GM18519 (cell line): ENCODE measurements at regions not wholly inside any gene's neighbourhood (a gene's known extent, or its start where the extent isn't known, plus 50 kb on each side); places are given as distances from the start of the nearest gene placed in this dataset.

Experiments
- ATAC-seq: cut with Tn5 transposase; IDR thresholded peaks from one replicate; pipeline ENCODE4 v1.9.1; 2021; ENCODE audit warnings: mild to moderate bottlenecking, moderate library complexity; ENCODE audit not compliant: unreplicated experiment, low FRiP score

GRCh38 chr15:39054128-39054732 is 489.6 kb upstream of the RASGRP1 start:
- ATAC-seq: no peak

GRCh38 chr15:39056357-39056756 is 491.7 kb upstream of the RASGRP1 start:
- no peak for ATAC-seq

DNA sequence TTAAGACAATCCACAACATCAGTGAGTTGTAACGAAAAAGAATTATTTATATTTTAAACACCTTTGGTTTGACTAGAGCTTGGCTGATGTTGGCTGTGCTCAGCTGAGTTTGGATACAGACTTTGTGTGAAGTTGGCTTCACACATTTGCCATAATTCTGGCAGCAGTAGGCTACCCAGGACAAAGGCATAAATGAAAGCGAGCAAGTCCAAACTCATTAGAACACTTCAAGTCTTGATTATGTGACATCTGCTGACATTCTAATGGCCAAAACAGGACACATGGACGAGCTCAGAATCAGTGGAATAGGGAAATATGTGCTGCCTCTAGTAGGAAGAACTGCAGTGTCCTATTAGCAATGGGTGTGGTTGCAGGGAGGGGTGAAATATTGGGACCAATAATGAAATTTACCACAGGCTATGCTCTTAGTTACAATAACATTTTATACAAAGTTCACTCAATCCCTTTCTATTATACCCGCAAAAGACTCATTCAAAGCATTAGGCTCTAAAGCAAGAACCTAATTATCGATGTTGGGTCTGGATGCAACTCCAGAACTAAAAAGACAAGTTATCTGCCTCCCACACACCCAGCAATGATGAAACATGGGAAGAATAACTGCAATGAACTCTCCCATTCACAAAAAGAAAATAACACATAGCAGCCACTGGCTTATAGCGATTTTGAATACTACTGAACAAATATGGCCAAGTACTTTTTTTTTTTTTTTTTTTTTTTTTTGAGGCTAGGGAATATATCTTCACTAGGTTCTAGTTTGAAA is 493.9 kb upstream of the RASGRP1 start:
- ATAC-seq: no peak

DNA sequence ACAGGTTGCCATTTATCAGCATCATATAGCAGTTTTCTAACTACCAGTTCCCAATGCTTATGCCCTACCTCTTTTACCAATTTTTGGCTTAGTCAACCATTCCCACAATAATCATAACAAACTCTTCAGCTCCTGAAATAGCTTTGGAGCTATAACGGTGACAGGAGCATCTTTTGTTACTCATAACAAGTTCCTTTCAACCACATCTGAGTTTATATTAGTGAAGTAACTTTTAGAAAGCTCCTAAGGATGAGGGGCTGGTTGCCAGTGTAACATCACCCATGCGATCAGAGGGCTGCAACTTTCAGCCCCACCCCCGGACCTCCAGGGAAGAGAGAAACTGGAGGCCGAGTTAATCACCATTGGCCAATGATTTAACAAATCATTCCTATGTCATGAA is 495.3 kb upstream of the RASGRP1 start:
- no peak for ATAC-seq

DNA sequence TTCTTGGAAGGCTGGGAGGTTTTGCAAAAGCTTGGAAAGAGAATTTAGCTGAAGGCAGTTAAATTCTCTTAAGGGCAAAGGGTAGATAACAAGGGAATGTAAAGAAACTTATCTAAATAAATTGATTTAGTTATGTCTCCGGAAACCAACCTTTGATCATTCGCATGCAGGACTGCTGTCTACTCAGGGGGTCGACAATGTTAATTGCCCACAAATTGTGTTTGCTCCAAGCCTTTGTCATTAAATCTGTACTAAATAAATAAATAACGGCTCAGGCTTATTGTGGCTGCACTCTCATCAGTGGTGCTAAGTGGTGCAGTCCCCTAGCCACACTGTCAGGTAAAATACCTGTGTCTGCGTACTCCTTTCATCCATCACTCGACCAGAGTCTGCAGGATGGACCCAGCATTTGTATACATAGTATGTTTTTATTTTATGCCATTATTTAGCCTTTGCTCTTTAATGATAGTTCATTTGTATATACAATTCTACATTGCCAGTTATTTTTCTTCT is 497.4 kb upstream of the RASGRP1 start:
- no peak for ATAC-seq

- no peak for ATAC-seq
Measured at GRCh38 chr15:39066677-39067076, 502.1 kb upstream of the RASGRP1 start.

DNA sequence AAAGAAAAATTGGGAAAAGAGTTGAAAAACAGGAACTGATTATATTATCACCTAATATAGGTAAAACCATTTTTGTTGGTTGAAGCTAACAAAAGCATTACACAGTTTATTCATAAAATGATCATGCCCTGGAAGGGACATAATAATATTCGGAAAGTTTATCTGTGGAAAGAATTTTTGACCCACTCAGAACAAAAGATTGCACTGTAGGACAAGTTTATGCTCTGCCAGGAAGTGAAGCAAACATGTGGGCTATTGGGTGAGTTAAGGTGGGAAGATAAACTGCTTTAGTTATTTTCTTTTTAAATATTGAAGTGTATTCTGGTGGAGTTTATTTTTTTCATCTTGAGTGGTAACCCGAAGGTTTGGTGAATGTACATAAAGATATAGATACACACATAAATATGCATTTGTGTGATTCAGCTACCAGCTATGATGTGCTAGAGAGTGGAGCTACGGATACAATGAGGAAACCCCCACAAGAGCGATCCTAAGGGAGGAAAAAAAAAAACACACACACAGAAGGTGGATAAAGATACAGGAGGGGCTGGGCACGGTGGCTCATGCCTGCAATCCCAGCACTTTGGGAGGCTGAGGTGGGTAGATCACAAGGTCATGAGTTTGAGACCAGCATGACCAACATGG is 506.4 kb upstream of the THBS1 start:
- ATAC-seq: no peak

DNA sequence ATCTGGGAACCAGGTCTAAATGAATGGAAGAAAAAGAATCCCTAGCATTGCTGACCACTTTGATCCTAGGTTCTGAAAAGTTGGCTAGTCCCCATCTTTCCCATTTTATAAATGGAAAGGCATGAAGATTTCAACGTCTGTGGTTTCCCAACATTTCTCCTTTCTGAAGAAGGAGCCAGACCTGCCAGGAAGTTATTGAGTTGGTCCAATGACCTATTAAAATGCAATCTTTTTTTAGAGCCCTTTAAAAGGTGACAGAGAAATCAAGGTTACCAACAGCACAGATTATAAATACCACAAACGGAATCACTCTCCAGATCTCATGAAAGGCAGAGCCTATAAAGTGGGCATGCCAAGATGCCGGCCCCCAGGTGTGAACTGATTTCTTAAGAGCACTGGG is 505.6 kb upstream of the THBS1 start:
- no peak for ATAC-seq

DNA sequence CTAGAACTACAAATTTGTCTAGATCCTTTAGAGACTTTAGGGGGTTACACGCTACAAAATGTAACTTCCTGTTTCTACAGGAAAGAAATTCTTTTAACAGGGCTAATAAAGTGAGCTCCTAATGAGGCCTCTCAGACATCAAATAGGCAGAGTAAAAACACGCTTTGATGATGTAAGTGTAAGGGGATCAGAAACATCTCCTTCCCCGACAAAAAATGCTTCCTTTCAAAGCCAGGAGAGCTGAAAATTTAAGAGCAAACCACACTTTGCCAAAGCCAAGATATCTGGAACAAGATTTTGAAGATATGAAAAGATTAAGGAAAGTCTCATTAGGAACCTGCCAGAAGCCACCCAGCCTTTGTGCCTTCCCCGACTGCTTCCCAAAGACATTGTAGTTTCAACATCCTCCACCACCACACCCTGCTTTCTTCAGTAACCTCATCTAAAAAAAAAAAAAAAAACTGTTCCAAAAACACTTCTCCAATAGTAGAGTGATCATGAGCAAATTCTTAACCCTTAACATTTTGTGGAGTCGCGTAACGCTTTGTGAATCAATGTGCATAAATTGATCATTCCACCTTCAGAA is 505.0 kb upstream of the THBS1 start:
- ATAC-seq: no peak

DNA sequence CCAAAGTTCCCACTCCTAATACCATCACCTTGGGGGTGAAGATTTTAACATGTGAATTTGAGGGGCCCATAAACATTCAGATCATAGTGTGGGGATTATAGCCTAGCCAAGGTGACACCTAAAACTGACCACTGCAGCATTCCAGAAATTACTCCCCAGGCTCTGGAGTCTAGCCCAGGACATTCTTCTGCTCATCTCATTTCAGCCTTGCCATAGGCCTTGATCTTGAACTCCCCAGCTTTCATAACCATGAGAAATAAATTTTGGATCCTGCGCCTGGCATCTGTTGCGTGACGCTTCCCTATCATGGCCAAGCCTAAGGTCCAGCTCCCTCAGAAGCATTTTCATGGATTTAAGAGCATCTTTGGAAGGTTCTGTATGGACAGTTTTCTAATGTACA is 502.9 kb upstream of the THBS1 start:
- ATAC-seq: no peak

DNA sequence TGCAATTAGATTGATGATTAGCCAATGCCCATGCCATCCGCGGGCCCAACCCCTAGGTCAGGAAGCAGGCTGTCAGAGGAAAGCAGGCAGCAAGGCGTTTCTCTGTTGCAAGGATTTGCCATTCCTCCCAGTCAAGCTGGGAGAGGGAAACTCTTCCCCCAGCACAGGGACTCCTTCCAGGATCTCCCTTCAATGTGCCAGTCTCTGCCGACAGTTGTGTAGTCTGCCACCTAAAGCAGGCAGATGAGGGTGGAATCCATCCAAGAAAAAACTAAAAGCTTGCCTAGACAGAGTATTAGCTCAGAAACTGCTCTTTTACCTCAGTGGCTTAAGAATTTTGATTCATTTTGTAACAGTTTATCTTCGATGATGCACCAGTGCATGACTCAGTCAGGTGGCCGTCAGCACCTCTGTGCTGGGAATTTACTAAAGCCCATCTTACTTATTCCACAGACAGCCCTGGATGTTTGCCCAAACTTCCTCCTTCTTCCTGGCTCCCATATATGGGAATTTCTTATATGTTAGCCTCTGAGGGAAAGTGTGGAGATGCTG is 501.5 kb upstream of the THBS1 start:
- ATAC-seq: no peak

GRCh38 chr15:39083213-39083612 is 497.7 kb upstream of the THBS1 start:
- ATAC-seq: no peak

DNA sequence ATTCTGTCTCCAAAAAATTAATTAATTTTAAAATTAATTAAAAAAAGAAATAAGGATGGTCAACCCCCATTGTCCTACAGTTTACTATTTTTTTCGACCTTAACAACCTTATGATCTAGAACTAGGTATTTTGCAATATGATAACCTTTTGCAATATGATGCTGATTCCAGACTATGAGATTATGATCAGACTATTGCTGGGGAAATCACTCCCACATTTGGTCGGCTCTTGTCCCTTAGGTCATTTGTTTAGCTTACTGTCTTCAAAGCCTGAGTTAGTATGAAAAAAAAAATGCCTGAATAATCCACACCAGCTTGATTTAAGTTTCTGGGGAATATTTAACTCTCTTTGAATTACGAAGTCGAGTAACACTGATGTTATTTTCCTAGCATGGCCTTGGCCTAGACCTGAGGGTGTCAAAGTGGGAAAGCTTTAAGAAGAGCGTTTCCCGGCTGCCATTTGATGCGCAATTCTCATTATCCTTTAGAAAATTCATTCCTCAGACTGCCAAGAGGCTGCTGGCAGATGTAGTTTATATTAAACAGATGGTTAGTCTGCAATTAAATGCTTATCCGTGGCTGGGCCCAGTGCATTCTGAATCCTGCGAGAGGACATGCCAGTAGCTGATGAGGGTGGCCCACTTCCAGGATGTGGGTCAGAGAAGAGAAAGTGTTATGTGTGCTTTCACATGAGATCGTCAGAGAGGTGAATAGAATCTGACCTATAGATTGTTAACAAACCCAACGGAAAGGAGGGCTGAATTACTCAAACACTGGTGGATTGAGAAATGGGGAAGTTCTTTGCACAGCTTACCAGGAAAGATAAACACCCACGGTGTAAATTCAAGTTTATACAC is 496.0 kb upstream of the THBS1 start:
- ATAC-seq: no peak

DNA sequence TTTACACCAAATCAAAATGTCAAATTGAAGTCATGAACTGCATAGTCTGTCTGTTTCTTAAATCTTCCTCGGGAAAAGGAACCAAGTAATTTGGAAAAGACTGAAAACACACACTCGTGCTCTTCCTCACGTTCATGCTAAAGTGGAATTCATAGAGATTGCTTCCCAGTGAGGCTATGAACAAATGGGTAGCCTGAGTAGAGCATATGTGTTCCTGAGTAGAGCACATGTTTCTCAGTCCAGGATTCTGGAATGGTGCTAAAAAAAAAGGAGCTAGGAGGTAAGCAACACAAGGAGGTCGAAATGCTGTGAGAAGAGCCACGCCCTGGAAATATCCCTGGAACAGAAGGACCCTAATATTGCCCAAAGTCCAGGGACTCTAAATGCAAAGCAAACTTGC is 494.2 kb upstream of the THBS1 start:
- ATAC-seq: no peak

DNA sequence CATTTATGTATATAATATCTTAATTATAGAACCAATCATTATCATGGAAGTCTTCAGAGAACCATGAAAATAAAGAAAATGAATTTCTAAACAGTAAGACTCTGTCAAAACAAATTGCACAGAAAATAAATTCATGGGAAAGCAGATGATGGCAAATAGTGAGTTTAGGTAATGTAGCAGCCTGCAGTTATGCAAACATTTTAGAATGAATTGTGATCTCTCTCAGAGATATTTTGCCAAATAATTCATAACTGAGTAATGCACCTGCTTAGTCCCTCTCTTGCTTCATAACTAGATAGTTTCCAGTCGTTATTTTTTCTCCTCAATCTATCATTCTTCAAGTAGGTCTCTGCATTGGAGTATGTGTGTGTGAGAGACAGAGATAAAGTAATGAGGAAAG is 492.7 kb upstream of the THBS1 start:
- ATAC-seq: no peak

DNA sequence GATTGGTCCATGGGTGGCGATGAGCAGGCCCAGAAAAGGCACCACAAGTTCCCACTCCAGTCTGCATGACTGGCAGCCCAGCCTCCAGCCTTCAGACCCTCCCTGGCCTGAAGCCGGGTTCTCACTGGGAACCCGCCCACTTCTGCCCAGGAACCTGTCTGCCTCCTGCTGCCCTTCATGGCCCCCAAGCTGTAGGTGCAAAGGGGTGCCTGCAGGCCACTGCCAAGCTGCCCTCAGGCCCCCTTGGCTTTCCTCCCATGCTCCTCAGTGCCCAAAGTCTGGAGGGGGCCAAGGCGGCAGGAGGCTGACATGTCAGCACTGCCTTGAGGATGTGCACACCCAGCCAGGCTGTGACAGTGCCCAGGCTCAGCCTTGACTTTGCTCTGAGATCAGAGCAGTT is 488.5 kb upstream of the THBS1 start:
- no peak for ATAC-seq

DNA sequence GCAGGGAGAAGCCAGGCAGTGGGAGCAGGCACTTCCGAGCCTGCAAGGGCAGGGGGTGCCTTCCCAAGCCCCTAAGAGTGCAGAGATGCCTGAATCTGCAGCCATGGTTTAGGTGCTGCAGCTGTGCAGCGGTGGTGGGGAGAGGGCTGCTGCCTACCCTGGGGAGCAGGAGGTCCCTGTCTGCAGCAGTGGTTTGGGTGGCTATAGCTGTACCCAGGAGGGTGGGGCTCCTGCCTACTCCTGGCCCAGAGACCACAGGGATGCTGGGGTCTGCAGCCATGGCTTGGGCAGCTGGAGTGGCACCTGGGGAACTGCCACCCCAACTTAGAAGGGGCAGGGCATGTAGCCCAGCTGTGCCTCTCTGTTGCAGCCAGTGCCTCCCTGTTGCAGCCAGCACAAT is 488.1 kb upstream of the THBS1 start:
- ATAC-seq: no peak

DNA sequence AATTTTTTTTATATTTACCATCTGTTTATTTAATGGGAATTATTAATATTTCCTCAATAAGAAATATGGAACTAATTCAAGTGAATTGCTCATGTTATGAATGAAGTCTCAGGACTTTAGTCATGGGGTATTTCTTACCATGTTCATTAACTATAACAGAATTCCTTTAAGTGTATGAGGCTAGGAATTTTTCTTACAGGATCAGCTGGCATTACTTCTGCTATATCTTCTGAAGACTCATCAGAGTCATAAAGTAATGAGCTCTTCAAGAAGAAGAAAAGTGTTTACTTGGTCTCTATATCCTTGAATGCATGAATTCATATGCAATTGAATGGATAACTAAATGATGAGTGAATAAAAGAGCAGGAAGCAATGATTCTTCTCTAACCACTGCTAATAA is 486.8 kb upstream of the THBS1 start:
- ATAC-seq: no peak

GRCh38 chr15:39095218-39095879 is 485.5 kb upstream of the THBS1 start:
- no peak for ATAC-seq
